HPDE6-E6E7 (cell line): ENCODE measurements at regions not wholly inside any gene's neighbourhood (a gene's known extent, or its start where the extent isn't known, plus 50 kb on each side); places are given as distances from the start of the nearest gene placed in this dataset.

Source experiments
- DNase-seq: peaks from one replicate; pipeline ENCODE4 v3.0.0; 2011; ENCODE audit warnings: missing footprints; ENCODE audit errors: extremely low spot score

DNA sequence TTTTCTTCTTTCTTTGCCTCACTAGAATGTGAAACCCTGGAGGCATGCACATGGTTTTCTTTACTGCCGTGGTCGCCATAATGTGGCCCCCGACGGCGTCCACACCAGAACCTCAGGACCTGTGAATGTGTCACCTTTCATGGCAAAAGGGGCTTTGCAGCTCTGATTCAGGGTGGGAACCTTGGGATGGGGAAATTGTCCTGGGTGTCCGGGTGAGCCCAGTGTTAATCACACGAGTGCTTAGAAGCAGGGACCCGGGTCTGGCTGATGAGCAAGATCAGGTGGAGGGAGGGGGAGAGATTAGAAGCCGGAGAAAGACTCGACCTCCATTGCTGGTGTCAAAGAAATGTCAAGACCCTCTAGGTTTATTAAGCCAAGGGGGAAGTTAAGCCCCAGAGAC, 74.7 kb upstream of the SHISAL1 start:
- DNase-seq, result no peak

DNA sequence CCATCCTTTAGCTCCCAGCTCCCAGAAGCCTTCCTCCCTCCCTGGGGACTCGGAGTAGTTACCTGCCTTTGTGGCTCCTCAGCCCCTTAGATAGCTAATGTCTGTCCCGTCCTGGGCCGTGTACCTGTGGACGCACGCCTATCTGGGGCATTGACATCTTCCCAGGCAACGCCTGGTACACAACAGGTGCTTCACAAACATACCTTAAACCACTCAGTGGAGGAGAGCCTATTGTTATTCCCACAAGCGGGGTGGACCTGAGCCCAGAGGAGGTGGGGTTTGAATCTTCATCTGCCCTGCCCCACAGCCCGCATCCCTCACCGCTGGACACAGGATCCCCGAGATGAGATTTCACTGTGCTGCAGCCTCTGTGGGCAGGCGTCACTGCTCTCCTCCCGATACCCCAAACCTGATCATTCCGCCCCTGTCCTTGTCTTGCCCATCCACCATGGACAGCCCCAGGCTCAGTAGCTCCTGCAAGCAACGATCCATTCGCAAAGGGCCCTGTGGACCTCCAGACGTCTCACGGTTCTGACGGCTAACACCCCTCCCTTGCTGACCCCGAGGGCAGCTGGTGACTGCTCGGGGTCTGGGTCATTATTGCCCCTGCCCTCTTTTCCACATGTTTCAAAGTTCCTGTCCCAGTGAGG, 73.8 kb upstream of the SHISAL1 start:
- DNase-seq, result no peak

DNA sequence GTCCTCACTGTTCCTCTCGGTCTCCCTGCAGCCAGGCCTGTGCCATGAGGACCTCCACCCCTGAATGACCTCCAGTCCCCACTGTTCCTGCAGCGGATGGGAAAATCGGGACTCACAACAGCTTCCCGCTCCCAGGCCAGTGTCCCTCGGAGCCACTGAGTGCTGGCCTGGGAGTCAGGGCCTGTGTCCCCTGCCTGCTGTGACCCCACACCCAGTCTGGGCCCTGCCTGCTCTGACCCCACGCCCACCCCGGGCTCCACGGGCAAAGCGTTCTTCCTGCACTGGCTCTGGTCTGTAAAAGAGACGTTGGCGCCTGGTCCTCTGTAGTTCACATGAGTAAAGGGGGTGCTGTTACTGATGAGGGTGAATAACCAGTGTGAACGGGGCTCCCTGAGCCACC, 73.0 kb upstream of the SHISAL1 start:
- no peak for DNase-seq

DNA sequence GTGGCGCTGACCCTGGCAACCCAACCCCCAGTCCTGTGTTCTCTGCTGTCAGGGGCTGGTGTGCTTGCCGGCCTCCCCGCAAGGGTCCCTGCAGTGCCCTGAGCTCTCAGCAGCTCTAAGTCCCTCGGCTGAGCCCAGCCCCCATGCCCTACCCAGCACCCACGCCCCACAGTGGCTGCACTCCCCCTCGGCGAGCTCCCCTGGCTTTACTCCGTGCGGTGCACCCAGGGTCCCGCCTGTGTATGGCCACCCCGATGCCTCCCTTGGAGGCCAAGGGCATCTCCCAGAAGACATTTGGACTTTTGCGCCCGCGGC, 72.5 kb upstream of the SHISAL1 start:
- no peak for DNase-seq

DNA sequence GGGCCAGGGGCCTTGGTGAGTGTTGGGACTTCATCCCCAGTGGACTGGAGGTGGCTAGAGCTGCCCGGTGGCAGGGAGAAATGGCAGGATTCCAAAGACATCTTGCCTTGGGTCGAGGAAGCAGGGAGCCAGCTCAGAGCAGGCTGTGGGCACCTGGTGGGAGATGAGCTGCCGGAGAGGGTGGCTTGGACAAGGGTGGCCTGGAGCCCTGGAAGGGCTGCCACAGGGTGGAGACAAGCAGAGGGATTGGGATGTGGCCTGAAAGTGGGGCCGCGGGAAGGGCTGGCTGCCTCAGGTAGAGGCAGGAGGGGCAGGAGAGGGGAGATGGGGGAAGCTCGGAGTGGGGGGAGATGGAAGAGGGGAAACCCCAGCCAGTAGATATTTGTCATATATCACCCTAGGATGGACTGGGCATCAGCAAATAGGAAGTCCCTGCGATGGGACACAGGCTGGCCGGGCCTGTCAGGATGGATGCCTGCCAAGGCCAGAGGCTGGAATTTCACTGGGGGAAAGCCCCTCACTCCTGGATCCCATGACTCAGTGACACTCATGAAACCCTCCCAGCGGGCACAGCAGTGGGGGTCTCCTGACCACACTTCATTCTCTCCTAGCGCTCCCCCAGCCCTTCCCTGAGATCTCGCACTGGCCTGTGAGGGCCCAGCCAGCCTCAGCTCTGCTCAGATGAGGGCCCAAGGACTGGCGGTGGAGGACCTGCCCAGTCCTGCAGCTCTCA, 72.0 kb upstream of the SHISAL1 start:
- no peak for DNase-seq

DNA sequence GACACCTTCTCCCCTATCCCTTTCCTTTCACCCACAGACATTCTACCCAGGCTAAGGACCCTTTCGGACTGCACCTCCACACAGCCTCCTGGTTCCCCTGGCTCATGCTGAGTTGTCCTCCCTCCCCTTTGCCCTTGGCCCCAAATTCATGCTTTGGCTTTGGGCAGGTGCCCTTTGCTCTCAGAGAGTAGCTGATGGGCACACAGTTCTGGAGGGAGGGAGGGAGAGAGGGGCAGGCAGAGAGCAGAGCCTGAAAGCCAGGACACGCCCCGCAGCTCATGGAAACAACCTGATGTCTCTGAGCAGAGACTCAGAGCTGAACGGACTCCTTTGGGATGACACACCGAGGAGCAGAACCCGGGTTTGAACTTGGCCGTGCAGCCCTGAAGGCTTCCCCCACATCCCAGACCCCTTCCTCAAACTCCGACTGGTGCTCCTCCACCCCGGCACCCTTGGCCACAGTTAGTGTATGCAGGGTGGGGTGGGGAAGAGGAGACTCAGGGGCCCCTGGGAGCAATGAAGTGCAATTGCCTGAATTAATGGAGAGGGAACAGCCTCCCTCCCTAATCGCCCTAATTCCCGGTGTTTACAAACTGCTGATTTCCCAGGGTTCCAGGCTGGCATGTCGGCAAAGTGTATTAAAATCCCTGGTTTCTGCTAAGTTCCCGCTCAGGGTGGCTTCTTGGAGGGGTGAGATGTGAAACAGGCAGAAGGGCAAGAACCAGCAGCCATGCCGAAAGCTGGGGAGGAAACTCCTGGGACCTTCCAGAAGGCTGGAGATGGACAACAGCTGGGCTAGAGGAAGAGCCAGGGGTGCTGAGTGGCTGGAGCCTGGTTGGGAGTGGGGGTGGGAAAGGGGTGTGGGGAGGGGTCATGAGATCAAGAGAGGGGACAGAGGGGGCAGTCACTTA, 71.2 kb upstream of the SHISAL1 start:
- no peak for DNase-seq

DNA sequence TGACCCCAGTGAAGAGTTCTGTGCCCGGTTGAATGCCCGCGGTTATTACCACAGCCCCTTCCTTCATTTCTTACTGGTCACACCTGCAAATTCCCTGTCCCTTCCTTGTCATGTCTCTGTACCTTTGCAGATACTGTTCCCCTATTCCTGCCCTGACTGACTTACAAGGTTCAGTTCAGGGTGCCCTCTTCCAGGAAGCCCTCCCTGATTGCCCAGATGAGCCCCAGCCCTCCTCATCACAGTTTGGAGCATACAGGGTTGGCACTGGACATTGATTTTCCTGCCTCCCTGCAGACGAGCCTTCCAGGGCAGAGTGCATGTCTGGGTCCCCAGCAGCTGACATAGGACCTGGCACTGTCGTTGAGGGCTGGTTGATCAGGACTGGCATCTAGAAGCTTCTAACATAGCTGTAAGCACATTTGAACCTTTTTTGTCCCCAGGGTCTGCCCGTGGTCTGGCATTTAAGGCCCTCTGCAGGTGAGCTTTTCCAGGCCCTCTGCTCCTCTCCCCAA, 70.4 kb upstream of the SHISAL1 start:
- DNase-seq, result no peak

DNA sequence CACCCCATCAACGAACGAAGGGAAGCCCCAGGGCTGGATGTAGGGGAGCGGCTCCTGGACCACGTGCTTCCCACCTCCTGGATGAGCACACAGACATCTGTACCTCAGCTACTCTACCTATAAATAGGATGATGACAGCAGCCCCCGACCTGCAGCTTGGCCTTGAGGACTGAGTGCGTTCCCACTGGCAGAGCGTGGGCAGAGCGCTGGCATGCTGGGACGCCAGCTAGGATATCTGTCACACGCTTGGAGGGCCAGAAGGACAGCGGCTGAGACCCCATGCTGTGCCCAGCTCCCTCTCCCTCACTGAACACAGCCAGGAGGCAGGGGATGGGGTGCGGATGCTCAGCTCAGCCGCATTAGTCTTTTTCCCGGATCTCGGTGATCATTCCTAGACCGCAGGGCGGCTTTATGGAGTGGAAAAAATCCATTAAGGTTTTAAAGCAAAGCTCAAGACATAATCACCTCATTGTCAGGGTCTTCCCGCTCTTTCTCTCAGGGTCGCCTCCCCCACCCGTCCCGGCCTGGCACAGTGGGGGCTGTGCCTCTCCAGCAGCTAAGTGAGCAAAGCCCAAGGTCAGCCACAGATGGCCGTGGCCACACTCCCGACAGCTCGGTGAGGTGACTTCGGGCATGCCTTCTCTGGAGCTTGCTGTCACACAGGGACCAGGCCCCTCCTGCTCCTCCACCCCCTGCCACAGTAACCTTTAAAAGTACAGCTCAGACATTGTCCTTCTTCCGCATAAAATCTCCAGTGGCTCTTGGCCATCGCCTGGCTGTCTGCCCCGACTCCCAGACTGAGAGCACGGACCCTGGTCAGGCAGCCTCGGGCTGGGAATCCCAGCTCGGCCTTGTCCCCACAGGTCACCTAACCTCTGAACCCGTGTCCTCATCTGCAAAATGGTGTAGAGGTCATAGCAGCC, 69.6 kb upstream of the SHISAL1 start:
- no peak for DNase-seq

DNA sequence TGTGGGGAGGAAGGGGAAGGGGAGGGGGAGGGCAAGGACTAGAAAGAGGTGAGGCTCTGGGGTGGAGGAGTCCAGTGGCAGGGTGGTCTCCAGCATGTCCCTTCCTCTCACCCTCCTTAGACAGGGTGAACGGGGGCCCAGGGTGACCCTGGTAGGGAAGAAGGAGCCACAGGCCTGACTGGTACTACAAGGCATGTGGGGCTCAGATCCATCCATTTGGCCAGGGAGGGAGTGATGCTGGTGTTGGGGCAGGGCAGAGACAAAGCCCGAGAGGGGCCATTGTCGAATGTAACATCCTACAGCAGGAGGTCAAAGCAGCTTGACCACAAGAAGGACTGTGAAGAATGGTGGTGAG, 69.0 kb upstream of the SHISAL1 start:
- DNase-seq, result no peak

- no peak for DNase-seq
Measured at GRCh38 chr22:44380756-44381486, 68.2 kb upstream of the SHISAL1 start.

DNA sequence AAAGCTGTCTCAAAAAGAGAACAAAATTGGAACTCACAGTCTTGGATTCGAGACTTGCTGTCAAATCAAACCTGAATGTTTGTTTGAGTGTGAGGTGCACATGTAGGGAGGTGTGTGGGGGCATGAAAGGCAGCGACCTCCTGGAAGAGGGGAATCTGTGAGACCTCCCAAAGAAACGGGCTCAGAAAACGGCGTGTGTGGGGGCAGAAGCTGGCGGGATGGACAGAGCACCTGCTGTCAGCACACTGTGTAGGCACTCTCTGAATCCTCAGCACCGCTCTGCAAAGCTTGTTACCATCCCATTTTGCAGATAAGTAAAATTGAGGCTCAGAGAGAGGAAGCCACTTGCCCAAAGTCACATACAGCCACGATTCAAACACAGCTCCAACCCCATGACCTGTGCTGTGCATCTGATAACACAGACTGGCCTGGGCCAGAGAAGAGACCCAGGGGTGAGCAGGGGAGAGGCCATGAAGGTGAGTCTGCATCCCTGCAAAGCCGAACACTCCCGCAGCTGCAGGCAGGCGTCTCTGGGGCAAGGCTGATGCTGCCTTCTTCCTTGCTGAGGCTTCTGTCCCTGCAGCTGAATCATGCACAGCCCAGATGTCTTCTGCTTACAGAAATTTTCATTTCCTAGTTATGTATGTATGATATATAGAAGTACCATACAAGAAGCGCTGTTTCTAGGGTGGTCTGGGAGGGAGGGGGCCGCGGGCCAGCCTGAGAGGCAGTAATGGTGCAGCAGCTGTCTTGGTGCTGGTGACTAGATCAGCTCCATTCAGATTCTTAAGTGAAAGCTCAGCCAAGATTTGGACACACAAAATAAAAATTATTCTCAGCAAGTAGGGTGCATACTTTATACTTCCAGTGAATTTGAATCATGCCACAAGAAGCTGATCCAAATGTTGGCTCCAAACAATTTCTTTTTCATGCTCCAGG, 67.3 kb upstream of the SHISAL1 start:
- no peak for DNase-seq

- DNase-seq, result no peak
Measured at GRCh38 chr22:44378380-44378779, 65.6 kb upstream of the SHISAL1 start.

DNA sequence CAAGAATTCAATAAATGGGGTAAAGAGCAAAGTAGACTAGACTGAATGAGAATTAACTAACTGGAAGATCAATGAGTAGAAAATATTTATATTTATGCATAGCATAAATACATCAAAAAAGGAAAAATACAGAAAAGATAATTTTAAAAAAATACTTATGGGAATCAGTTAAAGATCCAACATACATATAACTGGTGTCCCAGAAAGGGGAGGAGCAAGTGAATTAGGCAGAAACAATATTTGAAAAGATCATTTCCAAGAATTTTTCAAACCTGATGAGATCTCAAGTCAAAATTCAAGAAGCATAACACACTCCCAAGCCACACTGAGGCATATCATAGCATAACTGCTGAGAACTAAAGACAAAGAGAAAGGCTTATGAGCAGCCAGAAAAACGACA, 62.7 kb upstream of the SHISAL1 start:
- DNase-seq, result no peak

DNA sequence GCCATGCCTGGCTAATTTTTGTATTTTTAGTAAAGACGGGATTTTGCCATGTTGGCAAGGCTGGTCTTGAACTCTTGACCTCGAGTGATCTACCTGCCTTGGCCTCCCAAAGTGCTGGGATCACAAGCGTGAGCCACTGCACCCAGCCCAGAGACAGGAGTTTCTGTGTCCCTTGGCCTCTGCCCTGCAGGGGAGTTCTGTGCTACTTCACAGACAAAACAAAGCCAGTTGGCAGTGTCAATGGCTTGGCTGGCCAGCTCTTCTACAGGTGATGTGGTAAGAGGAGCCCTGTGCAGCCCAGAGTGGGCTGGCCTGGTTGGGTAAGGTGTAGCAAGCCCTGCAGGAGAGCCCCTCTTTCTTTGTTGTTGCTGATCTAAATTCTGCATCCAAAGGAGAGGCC, 60.5 kb upstream of the SHISAL1 start:
- DNase-seq, result no peak

DNA sequence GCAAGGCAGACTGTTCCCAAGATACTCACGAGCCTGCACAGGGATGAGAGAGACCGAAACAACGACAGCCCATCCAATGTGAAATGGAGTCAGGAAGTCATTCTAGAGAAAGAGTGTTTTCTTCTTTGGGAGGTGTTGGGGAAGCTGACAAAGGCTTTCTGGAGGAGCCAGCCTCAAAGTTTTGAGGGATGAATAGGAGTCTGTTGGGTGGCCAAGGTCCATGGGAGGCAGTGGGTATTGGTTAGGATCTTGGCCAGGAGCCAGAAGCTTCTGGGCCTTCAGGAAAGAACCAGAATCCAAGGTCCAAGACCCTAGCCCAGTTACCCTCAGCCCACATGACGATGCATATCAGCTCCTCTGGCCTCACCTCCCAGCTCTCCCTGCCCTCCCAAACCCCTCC, 59.9 kb upstream of the SHISAL1 start:
- DNase-seq, result no peak

DNA sequence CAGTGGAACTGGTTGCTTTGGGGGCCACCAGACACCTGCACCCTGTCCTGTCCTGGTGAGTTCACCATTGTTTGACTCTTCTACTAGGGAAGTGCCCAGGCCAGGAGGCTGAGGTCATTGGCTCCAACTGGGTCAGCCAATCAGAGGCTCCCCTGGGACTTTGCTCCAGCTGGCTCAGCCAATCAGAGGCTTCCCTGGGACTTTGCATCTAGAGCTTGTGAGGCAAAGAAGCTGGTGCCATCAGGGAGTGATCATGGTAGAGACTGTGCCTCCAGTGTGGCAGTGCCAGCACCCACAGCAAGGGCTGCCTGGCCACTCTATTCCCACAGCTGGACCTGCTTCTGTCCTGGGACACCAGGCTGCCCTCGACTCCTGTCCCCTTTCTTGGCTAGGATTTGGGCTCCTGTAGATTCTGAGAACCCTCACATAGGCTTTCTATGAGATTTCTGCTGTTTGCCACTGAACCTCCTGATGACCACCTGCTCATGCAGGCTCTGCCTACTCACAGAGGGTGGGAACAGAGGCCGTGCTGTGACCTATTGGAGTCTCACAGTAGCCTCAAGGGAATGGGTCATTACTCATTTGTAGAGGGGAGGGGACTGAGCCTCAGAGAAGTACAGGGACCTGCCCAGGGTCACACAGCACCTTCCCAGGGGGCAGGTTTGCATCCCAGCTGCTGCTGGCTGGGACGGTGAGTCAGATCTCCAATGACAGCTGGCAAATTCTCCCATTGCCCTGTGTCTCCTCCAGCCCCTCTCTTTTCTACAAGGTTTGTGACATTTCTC, 59.2 kb upstream of the SHISAL1 start:
- no peak for DNase-seq

GRCh38 chr22:44369916-44370801, 57.4 kb upstream of the SHISAL1 start:
- no peak for DNase-seq

GRCh38 chr22:44369293-44369661, 56.5 kb upstream of the SHISAL1 start:
- DNase-seq, result no peak
